Activated CD4-positive, CD25-positive, alpha-beta regulatory T cell treated with anti-CD3 and anti-CD28 coated beads, Interleukin-2, amount 50 U/mL, for 24 hours (primary cell): ENCODE measurements at regions not wholly inside any gene's neighbourhood (a gene's known extent, or its start where the extent isn't known, plus 50 kb on each side); places are given as distances from the start of the nearest gene placed in this dataset.
A peak's percentile ranks its signal among the peaks of the same experiment; 100 is the strongest.
"Not testable (repeated sequence)": the region's sequence is repeated elsewhere in the genome, so short reads cannot be mapped to it uniquely, and the experiment has no call there.

Experiments
- ATAC-seq, 2 donors: fragments of 150-1000 bp; cut with Tn5 transposase; one replicate each; pipeline ENCODE4 v1.10.0; 2021; ENCODE audit warnings: mild to moderate bottlenecking in 1 of 2, moderate library complexity in 1 of 2

DNA sequence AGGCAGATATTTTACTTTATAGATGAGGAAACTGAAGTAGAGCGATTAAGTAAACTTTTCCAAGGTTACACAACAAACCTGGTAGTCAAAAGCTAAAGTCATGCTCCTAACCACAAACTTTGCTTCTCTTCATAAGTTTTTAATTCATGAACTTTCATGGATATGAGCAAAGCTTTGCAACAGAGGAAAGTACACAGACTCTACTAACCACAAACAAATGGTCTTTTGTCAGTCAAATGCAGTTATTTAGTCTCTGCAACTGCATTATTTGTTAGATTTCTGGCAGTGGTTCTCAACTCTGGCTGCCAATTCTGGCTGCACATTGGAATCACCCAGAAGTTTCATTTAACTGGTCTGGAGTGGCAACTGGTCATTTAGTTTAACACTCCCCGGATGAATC is 140.6 kb upstream of the TMEM168 start:
- no peak for ATAC-seq

DNA sequence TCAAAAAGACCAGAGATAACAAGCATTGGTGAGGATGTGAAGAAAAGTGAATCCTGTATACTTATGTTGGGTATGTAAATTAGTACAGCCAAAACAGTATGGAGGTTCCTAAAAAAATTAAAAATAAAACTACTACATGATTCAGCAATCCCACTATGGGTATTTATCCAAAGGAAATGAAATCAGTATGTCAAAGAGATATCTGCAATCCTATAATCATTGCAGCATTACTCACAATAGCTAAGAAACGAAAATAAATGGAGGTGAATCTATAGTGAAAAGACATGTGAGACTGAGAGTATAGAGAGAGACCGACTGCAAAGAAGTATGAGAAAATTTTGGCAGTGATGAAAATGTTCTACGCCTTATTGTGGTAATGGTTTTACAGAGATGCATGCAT is 139.2 kb upstream of the TMEM168 start:
- ATAC-seq, result no peak

DNA sequence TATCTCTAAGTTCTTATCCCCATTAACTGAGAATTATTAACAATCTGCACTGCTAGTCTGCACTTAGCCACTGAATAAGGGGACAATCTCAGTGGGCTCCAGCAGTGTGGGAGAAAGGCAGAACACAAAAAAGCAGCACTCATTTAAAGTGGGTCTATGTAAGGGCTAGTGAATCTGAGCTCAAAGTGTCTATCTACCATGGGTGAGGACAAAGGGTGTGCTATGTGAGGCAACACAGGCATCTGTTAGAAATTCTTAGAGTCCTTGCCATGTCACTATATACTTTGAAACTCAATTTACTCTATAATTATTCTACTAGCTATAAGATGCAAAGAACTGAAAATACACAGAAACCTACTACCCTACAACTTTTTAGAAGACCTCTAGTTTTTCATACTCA is 135.8 kb upstream of the TMEM168 start:
- ATAC-seq, result no peak

DNA sequence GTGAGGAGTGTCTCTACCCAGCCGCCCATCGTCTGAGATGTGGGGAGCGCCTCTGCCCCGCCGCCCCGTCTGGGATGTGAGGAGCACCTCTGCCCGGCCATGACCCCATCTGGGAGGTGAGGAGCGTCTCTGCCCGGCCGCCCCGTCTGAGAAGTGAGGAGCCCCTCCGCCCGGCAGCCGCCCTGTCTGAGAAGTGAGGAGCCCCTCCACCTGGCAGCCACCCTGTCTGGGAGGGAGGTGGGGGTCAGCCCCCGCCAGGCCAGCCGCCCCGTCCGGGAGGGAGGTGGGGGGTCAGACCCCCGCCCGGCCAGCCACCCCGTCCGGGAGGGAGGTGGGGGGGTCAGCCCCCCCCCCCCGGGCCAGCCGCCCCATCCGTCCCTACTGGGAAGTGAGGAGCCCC is 132.4 kb upstream of the TMEM168 start:
- ATAC-seq, result not testable (repeated sequence)

DNA sequence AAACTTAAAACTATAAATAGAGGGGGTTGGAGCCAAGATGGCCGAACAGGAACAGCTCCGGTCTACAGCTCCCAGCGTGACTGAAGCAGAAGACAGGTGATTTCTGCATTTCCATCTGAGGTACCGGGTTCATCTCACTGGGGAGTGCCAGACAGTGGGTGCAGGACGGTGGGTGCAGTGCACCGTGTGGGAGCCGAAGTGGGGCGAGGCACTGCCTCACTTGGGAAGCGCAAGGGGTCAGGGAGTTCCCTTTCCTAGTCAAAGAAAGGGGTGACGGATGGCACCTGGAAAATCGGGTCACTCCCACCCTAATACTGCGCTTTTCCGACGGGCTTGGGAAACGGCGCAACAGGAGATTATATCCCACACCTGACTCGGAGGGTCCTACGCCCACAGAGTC is 126.2 kb upstream of the TMEM168 start:
- ATAC-seq, result not testable (repeated sequence)

- no peak for ATAC-seq
These were observed 117.9 kb upstream of the TMEM168 start for GRCh38 chr7:112908086-112908485.

GRCh38 chr7:112907658-112908057 is 117.5 kb upstream of the TMEM168 start:
- no peak for ATAC-seq

GRCh38 chr7:112905950-112906349 is 115.8 kb upstream of the TMEM168 start:
- ATAC-seq, result no peak

DNA sequence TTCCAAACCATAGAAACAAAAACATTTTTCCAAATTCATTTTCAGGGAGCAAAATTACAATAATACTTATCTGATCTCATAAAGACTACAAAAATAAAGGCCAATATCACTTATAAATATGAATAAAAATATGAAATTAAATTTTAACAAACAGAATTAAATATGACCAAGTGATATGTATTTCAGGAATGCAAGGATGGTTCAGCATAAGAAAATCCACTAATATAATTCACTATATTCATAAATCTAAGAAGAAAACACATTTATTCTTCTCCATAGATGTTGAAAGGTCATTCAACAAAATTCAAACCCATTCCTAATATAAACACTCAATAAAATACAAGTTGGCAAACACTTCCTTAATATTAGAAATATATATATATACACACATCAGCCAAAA is 115.2 kb upstream of the TMEM168 start:
- ATAC-seq, result no peak

GRCh38 chr7:112898432-112899290 is 108.5 kb upstream of the TMEM168 start:
- peak in 1 of 2 donors; percentile 44 for ATAC-seq

DNA sequence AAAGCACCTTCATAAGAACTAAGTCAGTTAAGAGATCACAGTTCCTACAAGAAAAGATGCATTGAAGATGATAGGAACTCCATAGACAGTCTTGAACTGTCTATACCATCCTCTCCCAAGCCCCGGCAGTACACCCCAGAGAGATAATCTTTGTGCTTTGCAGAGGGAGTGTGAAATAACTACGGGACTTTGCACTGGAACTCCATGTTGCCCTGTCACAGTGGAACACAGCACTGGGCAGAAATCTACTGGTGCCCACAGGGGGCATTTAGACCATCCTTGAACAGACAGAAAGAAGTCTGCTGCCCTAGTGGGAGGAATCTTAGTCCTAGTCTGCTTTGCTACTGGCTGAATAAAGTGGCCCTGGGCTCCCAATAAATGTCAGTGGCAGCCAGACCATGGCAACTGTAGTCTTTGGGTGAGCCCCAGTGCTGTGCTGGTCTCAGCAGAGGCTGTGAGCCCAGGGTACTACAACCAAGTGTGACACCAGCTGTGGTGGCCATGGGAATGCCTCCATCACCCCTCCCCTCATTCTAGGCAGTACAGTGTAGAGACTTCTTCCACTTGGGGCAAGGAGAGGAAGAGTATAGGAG is 107.7 kb upstream of the TMEM168 start:
- ATAC-seq, result no peak

DNA sequence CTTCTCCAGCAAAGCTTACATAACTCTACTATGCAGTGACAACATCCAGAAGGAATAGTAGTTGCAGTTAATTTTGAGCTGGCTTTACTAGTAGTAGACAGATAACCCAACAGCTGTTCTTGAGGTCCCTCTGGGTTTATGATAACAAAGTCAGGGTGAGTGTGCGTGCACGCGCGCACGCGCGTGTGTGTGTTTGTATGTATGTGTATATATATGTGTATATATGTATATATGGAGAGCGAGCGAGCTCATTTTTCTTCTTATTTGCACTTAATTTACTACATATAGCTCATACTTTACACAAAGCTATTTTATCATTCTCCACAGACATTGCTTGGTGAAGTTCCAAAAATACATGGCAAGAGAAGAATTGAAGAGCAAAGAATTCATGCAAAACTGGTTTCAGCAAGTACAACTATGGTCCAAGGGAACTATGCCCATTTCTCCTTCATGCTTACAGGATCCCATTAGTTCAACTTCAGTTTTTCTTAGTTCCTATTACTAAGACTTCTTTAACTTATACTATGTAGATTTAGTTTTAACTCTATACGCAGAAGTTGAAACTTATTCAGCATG is 105.9 kb upstream of the TMEM168 start:
- ATAC-seq, result no peak

DNA sequence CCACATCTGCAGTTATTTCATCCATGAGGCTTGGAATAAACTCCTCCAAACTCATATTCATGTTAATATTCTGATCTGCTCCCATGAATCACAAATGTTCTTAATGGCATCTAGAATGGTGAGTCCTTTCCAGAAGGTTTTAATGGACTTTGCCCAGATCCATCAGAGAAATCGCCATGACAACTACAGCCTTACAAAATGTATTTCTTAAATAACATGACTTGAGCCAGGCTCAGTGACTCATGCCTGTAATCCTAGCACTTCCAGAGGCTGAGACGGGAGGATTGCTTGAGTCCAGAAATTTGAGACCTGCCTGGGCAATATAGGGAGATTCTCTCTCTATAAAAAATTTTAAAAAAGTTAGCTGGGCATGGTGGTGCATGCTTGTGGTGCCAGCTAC is 102.1 kb upstream of the TMEM168 start:
- no peak for ATAC-seq

DNA sequence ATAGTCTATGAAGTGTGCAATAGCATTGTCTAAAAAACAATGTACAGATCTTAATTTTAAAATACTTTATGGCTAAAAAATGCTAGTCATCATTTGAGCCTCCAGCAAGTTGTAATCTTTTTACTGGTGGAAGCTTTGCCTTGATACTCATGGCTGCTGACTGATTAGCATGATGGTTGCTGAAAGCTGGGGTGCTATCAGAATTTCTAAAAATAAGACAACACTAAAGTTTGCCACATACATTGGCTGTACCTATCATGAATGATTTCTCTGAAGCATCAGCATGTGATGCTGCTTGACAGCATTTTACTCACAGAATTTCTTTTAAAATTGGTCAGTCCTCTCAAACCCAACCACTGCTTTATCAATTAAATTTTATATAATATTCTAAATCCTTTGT is 101.5 kb upstream of the TMEM168 start:
- no peak for ATAC-seq

DNA sequence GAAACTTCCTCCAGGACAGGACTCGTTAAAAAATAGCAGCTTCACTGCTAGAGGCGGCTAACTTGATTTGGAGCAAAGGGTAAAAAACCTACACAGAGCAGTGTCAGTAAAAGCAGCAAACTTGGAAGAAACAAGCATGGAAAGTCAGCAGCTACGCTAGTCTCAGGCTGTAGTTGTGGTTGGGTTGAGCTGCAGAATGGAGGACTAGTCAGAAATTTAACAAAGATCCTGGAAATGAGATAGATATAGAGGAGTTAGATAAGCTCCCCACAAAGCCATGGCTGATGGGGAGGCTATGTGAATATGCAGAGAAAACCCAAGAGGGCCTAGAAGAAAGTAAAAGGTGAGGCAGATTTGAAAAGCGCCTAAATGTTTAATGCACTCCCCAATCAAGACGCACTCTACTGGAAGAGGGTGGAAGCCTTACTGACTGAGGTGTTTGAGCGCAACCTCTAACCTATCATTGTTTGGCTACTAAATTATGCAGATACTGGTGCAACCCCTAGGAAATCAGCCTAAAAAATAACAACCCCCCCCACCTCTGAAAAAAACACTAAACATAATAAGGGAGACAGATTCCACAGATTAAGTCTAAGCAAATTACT is 99.7 kb upstream of the TMEM168 start:
- no peak for ATAC-seq

GRCh38 chr7:112889268-112889667 is 99.1 kb upstream of the TMEM168 start:
- ATAC-seq, result no peak

DNA sequence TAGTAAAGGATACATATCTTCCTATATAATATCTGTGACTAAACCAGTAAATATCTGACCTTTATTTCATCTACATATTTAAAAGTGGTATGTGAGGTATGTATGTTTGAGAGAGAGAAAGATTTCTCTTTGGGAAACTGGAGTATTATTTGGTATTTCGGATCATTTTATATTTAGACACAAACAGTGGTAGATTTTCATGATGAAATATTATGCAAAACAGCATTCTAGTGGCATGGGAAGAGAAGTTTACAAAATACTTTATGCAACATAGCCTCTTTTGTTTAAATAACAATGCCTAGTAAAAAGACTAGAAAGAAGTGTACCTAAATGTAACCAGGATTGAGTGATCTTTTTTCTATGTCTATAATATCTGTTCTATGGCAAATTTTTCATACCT is 98.6 kb upstream of the TMEM168 start:
- ATAC-seq, result no peak

GRCh38 chr7:112887976-112888375 is 97.8 kb upstream of the TMEM168 start:
- ATAC-seq, result no peak

DNA sequence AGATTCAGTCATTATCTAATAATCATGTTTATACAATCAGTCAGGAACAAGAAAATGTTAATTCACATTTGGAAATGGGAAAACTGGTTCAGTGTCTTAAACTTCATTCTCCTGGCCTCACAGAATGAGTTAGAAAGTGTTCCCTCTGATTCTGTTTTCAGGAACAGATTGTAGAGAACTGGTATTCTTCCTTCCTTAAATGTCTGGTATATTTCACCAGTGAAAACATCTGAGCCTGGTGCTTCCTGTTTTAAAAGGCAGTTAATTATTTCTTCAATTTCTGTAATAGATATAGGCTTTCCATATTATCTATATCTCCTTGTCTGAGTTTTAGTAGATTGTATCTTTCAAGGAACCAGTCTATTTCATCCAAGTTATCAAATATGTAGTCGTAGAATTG is 97.1 kb upstream of the TMEM168 start:
- ATAC-seq, result no peak

GRCh38 chr7:112886208-112886607 is 96.0 kb upstream of the TMEM168 start:
- no peak for ATAC-seq

DNA sequence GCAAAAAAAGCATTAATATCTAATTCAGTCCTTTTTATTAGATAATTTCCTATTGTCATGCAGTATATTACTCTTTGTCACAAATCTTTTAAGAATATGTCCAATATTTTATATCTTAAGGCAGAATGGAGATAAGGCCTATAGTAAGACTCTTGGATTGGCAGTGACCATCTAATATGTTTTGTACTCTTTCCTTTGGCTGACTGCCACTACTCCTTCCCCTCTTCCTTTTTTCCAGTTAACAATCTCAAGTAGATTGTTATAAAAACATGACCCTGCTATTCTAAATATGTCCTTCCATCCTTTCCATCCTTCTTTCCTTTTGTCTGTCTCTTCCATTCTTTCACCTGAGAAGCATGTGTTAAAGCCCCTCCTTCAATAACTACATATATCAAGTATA is 92.8 kb upstream of the TMEM168 start:
- ATAC-seq, result no peak

DNA sequence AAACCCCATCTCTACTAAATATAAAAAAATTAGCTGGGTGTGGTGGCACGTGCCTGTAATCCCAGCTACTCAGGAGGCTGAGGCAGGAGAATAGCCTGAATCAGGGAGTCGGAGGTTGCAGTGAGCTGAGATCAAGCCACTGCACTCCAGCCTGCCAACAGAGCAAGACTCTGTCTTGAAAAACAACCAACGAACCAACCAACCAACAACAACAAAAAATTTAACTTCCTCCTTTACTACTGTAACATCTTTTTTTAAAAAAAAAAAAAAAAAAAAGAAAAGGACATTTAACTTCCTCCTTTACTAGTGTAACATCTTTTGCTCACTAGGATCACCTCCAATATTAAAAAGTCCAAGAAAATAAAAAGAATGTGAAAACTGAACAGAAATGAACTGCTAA is 92.3 kb upstream of the TMEM168 start:
- ATAC-seq, result no peak

DNA sequence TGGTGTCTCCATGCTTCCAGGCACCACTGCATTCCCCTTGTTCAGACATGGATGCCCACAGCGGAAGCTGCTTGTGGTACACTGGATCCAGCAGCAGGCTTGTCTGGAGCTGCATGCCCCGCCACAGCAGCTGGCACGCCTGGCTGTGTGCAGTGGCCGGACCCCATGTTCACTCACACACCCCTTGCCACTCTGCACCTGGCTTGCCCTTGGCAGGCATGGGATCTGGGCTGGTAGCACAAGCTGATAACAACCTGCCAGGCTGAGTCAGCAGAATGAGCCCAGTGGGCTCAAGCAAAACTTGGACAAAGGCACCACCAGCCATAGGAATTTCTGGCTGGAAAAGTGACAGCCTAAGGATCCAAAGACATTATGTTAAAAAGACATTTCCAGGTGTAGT is 91.8 kb upstream of the TMEM168 start:
- no peak for ATAC-seq
